ENCODE measurements at regions not wholly inside any gene's neighbourhood (a gene's known extent, or its start where the extent isn't known, plus 50 kb on each side); places are given as distances from the start of the nearest gene placed in this dataset.
A peak's percentile ranks its signal among the peaks of the same experiment; 100 is the strongest.
"Not testable (repeated sequence)": the region's sequence is repeated elsewhere in the genome, so short reads cannot be mapped to it uniquely, and the experiment has no call there.

- DNase-seq (ENCODE audit: low read depth in 2 of 2), result not testable (repeated sequence)
These were observed 115.7 kb upstream of the AKAP13 start for GRCh38 chr15:85264614-85265190.

- DNase-seq (ENCODE audit: low read depth in 2 of 2), result not testable (repeated sequence)
These were observed 113.1 kb upstream of the AKAP13 start for GRCh38 chr15:85267158-85267857.

GRCh38 chr15:85274315-85275050 lies 105.9 kb upstream of the AKAP13 start:
- no peak for DNase-seq (ENCODE audit: low read depth in 2 of 2)

- DNase-seq (ENCODE audit: low read depth in 2 of 2), result no peak
These were observed 103.9 kb upstream of the AKAP13 start for GRCh38 chr15:85276508-85276907.

- no peak for DNase-seq (ENCODE audit: low read depth in 2 of 2)
These were observed 103.5 kb upstream of the AKAP13 start for GRCh38 chr15:85276921-85277320.

- DNase-seq (ENCODE audit: low read depth in 2 of 2), result no peak
These were observed 102.5 kb upstream of the AKAP13 start for GRCh38 chr15:85277847-85278370.

- no peak for DNase-seq (ENCODE audit: low read depth in 2 of 2)
These were observed 100.2 kb upstream of the AKAP13 start for GRCh38 chr15:85280203-85280602.

GRCh38 chr15:85281293-85281882 lies 99.0 kb upstream of the AKAP13 start:
- DNase-seq (ENCODE audit: low read depth in 2 of 2), result no peak

GRCh38 chr15:85282504-85283115 lies 97.8 kb upstream of the AKAP13 start:
- no peak for DNase-seq (ENCODE audit: low read depth in 2 of 2)

GRCh38 chr15:85283815-85284214 lies 96.6 kb upstream of the AKAP13 start:
- not testable (repeated sequence) for DNase-seq (ENCODE audit: low read depth in 2 of 2)

- no peak for DNase-seq (ENCODE audit: low read depth in 2 of 2)
These were observed 95.9 kb upstream of the AKAP13 start for GRCh38 chr15:85284497-85284896.

GRCh38 chr15:85289677-85290365 lies 90.6 kb upstream of the AKAP13 start:
- no peak for DNase-seq (ENCODE audit: low read depth in 2 of 2)

GRCh38 chr15:85292583-85292982 lies 87.8 kb upstream of the AKAP13 start:
- DNase-seq (ENCODE audit: low read depth in 2 of 2), result not testable (repeated sequence)

- DNase-seq (ENCODE audit: low read depth in 2 of 2), result peak; percentile 31 to 43
These were observed 83.6 kb upstream of the AKAP13 start for GRCh38 chr15:85296615-85297402.

- DNase-seq (ENCODE audit: low read depth in 2 of 2), result no peak
These were observed 82.9 kb upstream of the AKAP13 start for GRCh38 chr15:85297537-85297936.

GRCh38 chr15:85298366-85298765 lies 82.0 kb upstream of the AKAP13 start:
- no peak for DNase-seq (ENCODE audit: low read depth in 2 of 2)

GRCh38 chr15:85298941-85299340 lies 81.5 kb upstream of the AKAP13 start:
- no peak for DNase-seq (ENCODE audit: low read depth in 2 of 2)

GRCh38 chr15:85302271-85302670 lies 78.1 kb upstream of the AKAP13 start:
- no peak for DNase-seq (ENCODE audit: low read depth in 2 of 2)

- no peak for DNase-seq (ENCODE audit: low read depth in 2 of 2)
These were observed 75.4 kb upstream of the AKAP13 start for GRCh38 chr15:85305050-85305449.

GRCh38 chr15:85306946-85307686 lies 73.3 kb upstream of the AKAP13 start:
- DNase-seq (ENCODE audit: low read depth in 2 of 2), result no peak
